K562 (cell line): ENCODE measurements at regions not wholly inside any gene's neighbourhood (a gene's known extent, or its start where the extent isn't known, plus 50 kb on each side); places are given as distances from the start of the nearest gene placed in this dataset.

Experiments used
- ATAC-seq: fragments of 200-7000 bp; cut with Tn5 transposase; 3 replicates; pipeline ENCODE4 v1.9.1; 2020; ENCODE audit warnings: moderate library complexity
- BruUV-seq: library from RNA; stranded (reverse); fragments of 400-500 nt; replicated peaks from 2 replicates; lab custom pipeline; 2021; lab: Mats Ljungman, UMichigan
- CTCF ChIA-PET: fragments of 300-600 bp; formaldehyde crosslinking; extraction: SDS; loops from one replicate; lab custom pipeline; 2021; ENCODE audit warnings: low intra/inter-chr PET ratio; lab: Yijun Ruan, JAX
- POLR2A ChIA-PET: fragments of 300-600, 350-650 bp; sonication (Branson Sonifier 250); formaldehyde crosslinking; extraction: SDS; loops from one replicate; lab custom pipeline; 2021; ENCODE audit warnings: antibody characterized with exemption, inconsistent platforms; lab: Yijun Ruan, JAX
- DNase-seq, 4 experiments: peaks; one replicate each; pipeline versions ENCODE4 v3.0.0 to v3.0.0-alpha.2; 2011 to 2018; ENCODE audit warnings: low spot score in 3 of 4, mixed read lengths in 3 of 4; ENCODE audit errors: extremely low read depth in 1 of 4
- FAIRE-seq: peaks from 2 replicates; lab custom pipeline; 2011; peaks lifted over from hg19 to GRCh38; lab: Jason Lieb, UNC
- H2AFZ ChIP-seq: 2 replicates; pipeline ENCODE4 v1.6.0; 2011; ENCODE audit warnings: low read depth, low read length, control low read depth, inconsistent platforms
- H3K27ac ChIP-seq: fragments of 200-600 bp; 3 replicates; pipeline ENCODE4 v1.8.0; 2011; ENCODE audit warnings: low read depth, mild to moderate bottlenecking, control low read depth, inconsistent platforms, low read length, moderate library complexity, mixed read lengths; ENCODE audit errors: extremely low read depth
- H3K27me3 ChIP-seq, 2 experiments: fragments of 300-600 bp in 1 of 2; 2 replicates in 1 of 2; 3 replicates in 1 of 2; pipeline versions ENCODE4 v1.6.0 to v1.8.0; 2011; ENCODE audit warnings: inconsistent platforms in 2 of 2, low read length in 2 of 2, mild to moderate bottlenecking in 1 of 2, mixed read lengths in 1 of 2, moderate library complexity in 1 of 2; ENCODE audit not compliant: control insufficient read depth in 2 of 2, insufficient read depth in 2 of 2
- H3K36me3 ChIP-seq: fragments of 300-600 bp; 3 replicates; pipeline ENCODE4 v1.8.0; 2011; ENCODE audit warnings: mild to moderate bottlenecking, low read length, inconsistent platforms; ENCODE audit not compliant: control insufficient read depth, insufficient read depth
- H3K4me1 ChIP-seq, 2 experiments: fragments of 200-600 bp in 1 of 2; replicated peaks in 1 of 2; 2 replicates in 1 of 2; 3 replicates in 1 of 2; pipeline versions ENCODE4 v1.5.1 to v1.8.0; 2011; ENCODE audit warnings: inconsistent platforms in 2 of 2, low read length in 2 of 2, mild to moderate bottlenecking in 1 of 2, mixed read lengths in 1 of 2, moderate library complexity in 1 of 2; ENCODE audit not compliant: control insufficient read depth in 2 of 2, insufficient read depth in 2 of 2
- H3K4me2 ChIP-seq: 2 replicates; pipeline ENCODE4 v1.6.1; 2011; ENCODE audit warnings: low read length, control low read depth, inconsistent platforms, mixed read lengths; ENCODE audit not compliant: insufficient read depth
- H3K4me3 ChIP-seq: fragments of 200-600 bp; sonication (generic), shearing (Covaris generic); 2 replicates; pipeline ENCODE4 v1.5.1; 2016; ENCODE audit warnings: control low read depth, inconsistent platforms
- H3K79me2 ChIP-seq: fragments of 200-600 bp; 3 replicates; pipeline ENCODE4 v1.8.0; 2011; ENCODE audit warnings: low read length, inconsistent platforms; ENCODE audit not compliant: control insufficient read depth, insufficient read depth
- H3K9ac ChIP-seq, 2 experiments: 2 replicates each; pipeline versions ENCODE4 v1.6.0 to v1.6.1; 2011; ENCODE audit warnings: low read depth in 2 of 2, low read length in 2 of 2, control low read depth in 1 of 2, inconsistent platforms in 1 of 2, mild to moderate bottlenecking in 1 of 2, mixed read lengths in 1 of 2; ENCODE audit not compliant: insufficient read depth in 1 of 2
- H3K9me1 ChIP-seq: one replicate; pipeline ENCODE4 v1.6.0; 2011; ENCODE audit warnings: inconsistent platforms, mild to moderate bottlenecking, low read length, moderate library complexity; ENCODE audit not compliant: control insufficient read depth, insufficient read depth
- H3K9me3 ChIP-seq: replicated peaks from 2 replicates; pipeline ENCODE4 v1.5.1; 2011; ENCODE audit warnings: low read depth, low read length, inconsistent platforms; ENCODE audit not compliant: control insufficient read depth, insufficient read depth
- H4K20me1 ChIP-seq: replicated peaks from 2 replicates; pipeline ENCODE4 v1.6.1; 2011; ENCODE audit warnings: low read length, inconsistent platforms, mixed read lengths; ENCODE audit not compliant: control insufficient read depth, insufficient read depth
- ADNP ChIP-seq: fragments of 200-800 bp; sonication (Bioruptor generic); IDR thresholded peaks from 2 replicates; pipeline ENCODE4 v1.6.1; 2016; ENCODE audit warnings: missing genetic modification characterization, missing compliant biosample characterization
- MED1 ChIP-seq: sonication (generic); formaldehyde crosslinking; IDR thresholded peaks from 2 replicates; pipeline ENCODE4 v1.8.1; 2023; ENCODE audit warnings: missing genetic modification reagents, borderline replicate concordance
- NRF1 ChIP-seq, 2 experiments: fragments of 450-650 bp; IDR thresholded peaks in 1 of 2; conservative IDR thresholded peaks in 1 of 2; 2 replicates each; pipeline ENCODE4 v1.6.1; 2014; ENCODE audit warnings: mild to moderate bottlenecking in 2 of 2
- RBM25 ChIP-seq: fragments of 200-400 bp; formaldehyde crosslinking; IDR thresholded peaks from 2 replicates; pipeline ENCODE4 v1.6.1; 2018; ENCODE audit warnings: low read length, low read depth, moderate library complexity; ENCODE audit not compliant: severe bottlenecking
- SETDB1 ChIP-seq: IDR thresholded peaks from one replicate; pipeline ENCODE4 v1.6.1; 2012; ENCODE audit warnings: low read length, control low read depth, inconsistent platforms
- SMARCB1 ChIP-seq: IDR thresholded peaks from 2 replicates; pipeline ENCODE4 v1.6.1; 2011; ENCODE audit warnings: improper control_type of control experiment, low read depth; ENCODE audit not compliant: insufficient read length
- SMARCC2 ChIP-seq: fragments of 450-650 bp; IDR thresholded peaks from 2 replicates; pipeline ENCODE4 v1.6.1; 2017; ENCODE audit warnings: antibody characterized with exemption, moderate library complexity, mild to moderate bottlenecking, low read depth
- VEZF1 ChIP-seq: fragments of 200-800 bp; sonication (Bioruptor generic); IDR thresholded peaks from 2 replicates; pipeline ENCODE4 v1.6.1; 2017; ENCODE audit warnings: missing genetic modification characterization, missing compliant biosample characterization
- WGBS: fragments of 100-300 bp; shearing (Covaris generic); methylation state at CpG from one replicate; pipeline ENCODE4 v1.1.6; 2016; ENCODE audit warnings: low coverage, mixed read lengths; ENCODE audit not compliant: insufficient coverage; ENCODE audit errors: missing lambda C conversion rate; 5-methylcytosine and 5-hydroxymethylcytosine counted together
- in situ Hi-C: fragments of 300-500 bp; cut with MboI; formaldehyde crosslinking; loops from 4 replicates; pipeline ENCODE4 v1.15.0; 2018; ENCODE audit warnings: inconsistent platforms, mixed read lengths
- intact Hi-C: fragments of 100-400 bp; cut with micrococcal nuclease; formaldehyde crosslinking; loops from 2 replicates; pipeline ENCODE4 v1.14.2; 2022
- TF ChIP-seq, protein P1 (sequence below): sonication (generic); formaldehyde crosslinking; IDR thresholded peaks from 2 replicates; pipeline ENCODE4 v1.8.1; 2022; ENCODE audit warnings: missing genetic modification reagents

GRCh38 chr3:104738271-104738670 lies 628.4 kb upstream of the ALCAM start:
- no peak for ATAC-seq
- Histone ChIP-seq H3K36me3 (no peaks in the 10 kb centered on the region), H3K4me2 (no peak overlapping the region), H3K79me2 (no peaks in the 10 kb centered on the region), H3K9ac (no peak overlapping the region), H3K4me1 (no peaks in the 10 kb centered on the region), H3K4me3 (no peak overlapping the region), H3K9me3 (no peaks in the 10 kb centered on the region), H3K9me1 (no peaks in the 10 kb centered on the region), H3K27me3 (no peaks in the 10 kb centered on the region), H2AFZ (no peak overlapping the region), H4K20me1 (no peaks in the 10 kb centered on the region), H3K27ac (no peak overlapping the region)
- CTCF ChIA-PET = no interaction called here
- no TSS peak for BruUV-seq
- no peak for TF ChIP-seq ADNP
- intact Hi-C loops = loop anchor here (10.0 kb wide), 1 partner anchor 63 kb away; no protein-coding TSS in a partner anchor
- in situ Hi-C loops = no loop called here
- FAIRE-seq = no peak
- POLR2A ChIA-PET = no interaction called here
- 0% methylated on average over 1 of the region's 2 CpGs for WGBS
- no peak for DNase-seq

GRCh38 chr3:104740874-104741379 lies 625.8 kb upstream of the ALCAM start:
- in situ Hi-C loops = no loop called here
- BruUV-seq = no TSS peak
- Histone ChIP-seq H3K9ac (no peak overlapping the region), H3K27ac (no peak overlapping the region), H3K4me3 (no peak overlapping the region), H3K79me2 (no peaks in the 10 kb centered on the region), H3K9me3 (no peaks in the 10 kb centered on the region), H3K4me2 (no peak overlapping the region), H3K4me1 (no peaks in the 10 kb centered on the region), H3K9me1 (no peaks in the 10 kb centered on the region), H3K36me3 (no peaks in the 10 kb centered on the region), H2AFZ (no peak overlapping the region), H3K27me3 (no peaks in the 10 kb centered on the region), H4K20me1 (no peaks in the 10 kb centered on the region)
- no peak for FAIRE-seq
- 0% methylated on average over 3 of the region's 3 CpGs for WGBS
- intact Hi-C loops = no loop called here
- ATAC-seq = no peak
- ChIA-PET POLR2A (no interaction called here), CTCF (no interaction called here)
- DNase-seq = no peak
- TF ChIP-seq VEZF1 (CRISPR knock-in tag) (no peak), MED1 (CRISPR knock-in tag) (no peak), NRF1 (conservative IDR thresholded peaks at IDR 0.05 in 1 of 2, IDR thresholded peaks at IDR 0.05 in 1 of 2) (no peak), RBM25 (no peak), SMARCC2 (no peak), SMARCB1 (no peak), SETDB1 (no peak)
- TF ChIP-seq, protein P1, sequence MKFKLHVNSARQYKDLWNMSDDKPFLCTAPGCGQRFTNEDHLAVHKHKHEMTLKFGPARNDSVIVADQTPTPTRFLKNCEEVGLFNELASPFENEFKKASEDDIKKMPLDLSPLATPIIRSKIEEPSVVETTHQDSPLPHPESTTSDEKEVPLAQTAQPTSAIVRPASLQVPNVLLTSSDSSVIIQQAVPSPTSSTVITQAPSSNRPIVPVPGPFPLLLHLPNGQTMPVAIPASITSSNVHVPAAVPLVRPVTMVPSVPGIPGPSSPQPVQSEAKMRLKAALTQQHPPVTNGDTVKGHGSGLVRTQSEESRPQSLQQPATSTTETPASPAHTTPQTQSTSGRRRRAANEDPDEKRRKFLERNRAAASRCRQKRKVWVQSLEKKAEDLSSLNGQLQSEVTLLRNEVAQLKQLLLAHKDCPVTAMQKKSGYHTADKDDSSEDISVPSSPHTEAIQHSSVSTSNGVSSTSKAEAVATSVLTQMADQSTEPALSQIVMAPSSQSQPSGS (CRISPR knock-in tag) = no peak
